GM23338 (cell line): ENCODE measurements at regions not wholly inside any gene's neighbourhood (a gene's known extent, or its start where the extent isn't known, plus 50 kb on each side); places are given as distances from the start of the nearest gene placed in this dataset.

Source experiments
- ATAC-seq: fragments of 200-7000 bp; cut with Tn5 transposase; 3 replicates; pipeline ENCODE4 v1.9.1; 2020
- DNase-seq: peaks from one replicate; pipeline ENCODE4 v3.0.0-alpha.2; 2015; ENCODE audit warnings: low spot score
- H2AFZ ChIP-seq: fragments of 200-600 bp; sonication (generic); 2 replicates; pipeline ENCODE4 v1.8.0; 2016; ENCODE audit warnings: antibody characterized with exemption, mild to moderate bottlenecking, moderate library complexity
- H3F3A ChIP-seq: fragments of 200-600 bp; sonication (generic); replicated peaks from 2 replicates; pipeline ENCODE4 v1.8.0; 2017; ENCODE audit warnings: antibody characterized with exemption, mixed run types, low read depth
- H3K27ac ChIP-seq: fragments of 200-600 bp; sonication (generic); 2 replicates; pipeline ENCODE4 v1.6.1; 2016; ENCODE audit warnings: low read depth
- H3K27me3 ChIP-seq: fragments of 200-600 bp; sonication (generic); 2 replicates; pipeline ENCODE4 v1.8.0; 2016; ENCODE audit warnings: mild to moderate bottlenecking, mixed run types, moderate library complexity; ENCODE audit not compliant: insufficient read depth
- H3K36me3 ChIP-seq: fragments of 200-600 bp; sonication (generic); 2 replicates; pipeline ENCODE4 v1.8.0; 2016; ENCODE audit warnings: mild to moderate bottlenecking; ENCODE audit not compliant: insufficient read depth
- H3K4me1 ChIP-seq: fragments of 200-600 bp; sonication (generic); 2 replicates; pipeline ENCODE4 v1.8.0; 2016; ENCODE audit warnings: mild to moderate bottlenecking, moderate library complexity; ENCODE audit not compliant: insufficient read depth
- H3K4me2 ChIP-seq: fragments of 200-600 bp; sonication (generic); 2 replicates; pipeline ENCODE4 v1.7.1; 2017; ENCODE audit warnings: mixed run types
- H3K4me3 ChIP-seq: fragments of 200-600 bp; sonication (generic); 2 replicates; pipeline ENCODE4 v1.6.1; 2016; ENCODE audit warnings: mixed run types
- H3K79me2 ChIP-seq: fragments of 200-600 bp; sonication (generic); replicated peaks from 2 replicates; pipeline ENCODE4 v1.8.0; 2017; ENCODE audit warnings: mild to moderate bottlenecking; ENCODE audit not compliant: insufficient read depth
- H3K9me2 ChIP-seq: fragments of 200-600 bp; sonication (generic); 2 replicates; pipeline ENCODE4 v1.8.0; 2017; ENCODE audit not compliant: insufficient read depth
- H4K20me1 ChIP-seq: fragments of 200-600 bp; sonication (generic); replicated peaks from 2 replicates; pipeline ENCODE4 v1.8.0; 2017; ENCODE audit warnings: mild to moderate bottlenecking; ENCODE audit not compliant: insufficient read depth
- H3K27ac Mint-ChIP-seq: 2 replicates; pipeline ENCODE4 v1.8.0; 2020; ENCODE audit warnings: inconsistent platforms, mild to moderate bottlenecking, moderate library complexity, mixed read lengths
- H3K27me3 Mint-ChIP-seq: 3 replicates; pipeline ENCODE4 v1.8.0; 2022; ENCODE audit warnings: low read depth, mild to moderate bottlenecking, moderate library complexity, mixed read lengths, inconsistent platforms; ENCODE audit not compliant: insufficient read depth, poor library complexity
- H3K36me3 Mint-ChIP-seq: 3 replicates; pipeline ENCODE4 v1.8.0; 2021; ENCODE audit warnings: low read depth, mild to moderate bottlenecking, inconsistent platforms, moderate library complexity, mixed read lengths
- H3K4me1 Mint-ChIP-seq: 3 replicates; pipeline ENCODE4 v1.8.0; 2020; ENCODE audit warnings: mild to moderate bottlenecking, inconsistent platforms, mixed read lengths
- H3K4me3 Mint-ChIP-seq: 3 replicates; pipeline ENCODE4 v1.8.0; 2021; ENCODE audit warnings: moderate library complexity, mild to moderate bottlenecking, inconsistent platforms, mixed read lengths
- H3K9me3 Mint-ChIP-seq: 3 replicates; pipeline ENCODE4 v1.8.0; 2020; ENCODE audit warnings: moderate library complexity, mild to moderate bottlenecking, inconsistent platforms, mixed read lengths
- CREB1 ChIP-seq: fragments of 250-450 bp; sonication (Bioruptor Pico); IDR thresholded peaks from 2 replicates; pipeline ENCODE4 v1.5.0; 2020; ENCODE audit warnings: low read depth, mild to moderate bottlenecking, moderate library complexity
- CTCF ChIP-seq, 2 experiments: fragments of 200-600 bp in 1 of 2; sonication (generic) in 1 of 2; conservative IDR thresholded peaks; 2 replicates each; pipeline versions ENCODE4 v1.5.1 to v1.6.1; 2016 to 2017; ENCODE audit warnings: antibody characterized with exemption in 2 of 2, low read depth in 2 of 2, mild to moderate bottlenecking in 2 of 2, moderate library complexity in 1 of 2
- ETS1 ChIP-seq: IDR thresholded peaks from 2 replicates; pipeline ENCODE4 v1.6.1; 2016; ENCODE audit warnings: antibody characterized with exemption
- EZH2 ChIP-seq: fragments of 200-600 bp; sonication (generic); IDR thresholded peaks from one replicate; pipeline ENCODE4 v1.8.0; 2017; ENCODE audit warnings: antibody characterized with exemption, mild to moderate bottlenecking, low read depth; ENCODE audit not compliant: unreplicated experiment
- EZH2phosphoT487 ChIP-seq: fragments of 200-600 bp; sonication (generic); IDR thresholded peaks from one replicate; pipeline ENCODE4 v1.8.1; 2018; ENCODE audit warnings: antibody characterized with exemption; ENCODE audit not compliant: unreplicated experiment
- JUNB ChIP-seq: IDR thresholded peaks from one replicate; pipeline ENCODE4 v1.6.1; 2016; ENCODE audit warnings: antibody characterized with exemption; ENCODE audit not compliant: unreplicated experiment
- NANOG ChIP-seq: IDR thresholded peaks from 2 replicates; pipeline ENCODE4 v1.6.1; 2016; ENCODE audit warnings: antibody characterized with exemption, borderline replicate concordance
- POLR2AphosphoS5 ChIP-seq: IDR thresholded peaks from 2 replicates; pipeline ENCODE4 v1.6.1; 2016; ENCODE audit warnings: antibody characterized with exemption, low read depth
- REST ChIP-seq: IDR thresholded peaks from one replicate; pipeline ENCODE4 v1.6.1; 2018; ENCODE audit warnings: antibody characterized with exemption; ENCODE audit not compliant: unreplicated experiment
- STAT1 ChIP-seq: IDR thresholded peaks from one replicate; pipeline ENCODE4 v1.6.1; 2016; ENCODE audit warnings: antibody characterized with exemption; ENCODE audit not compliant: unreplicated experiment
- ZNF114 ChIP-seq: fragments of 250-450 bp; sonication (Bioruptor Pico); IDR thresholded peaks from 2 replicates; pipeline ENCODE4 v1.5.0; 2020; ENCODE audit warnings: mild to moderate bottlenecking, moderate library complexity
- ZNF331 ChIP-seq: fragments of 250-450 bp; sonication (Bioruptor Pico); IDR thresholded peaks from 2 replicates; pipeline ENCODE4 v1.5.0; 2020; ENCODE audit warnings: low read depth, mild to moderate bottlenecking, moderate library complexity
- ZNF462 ChIP-seq: fragments of 250-450 bp; sonication (Bioruptor Pico); IDR thresholded peaks from 2 replicates; pipeline ENCODE4 v1.5.0; 2020; ENCODE audit warnings: mild to moderate bottlenecking, moderate library complexity

DNA sequence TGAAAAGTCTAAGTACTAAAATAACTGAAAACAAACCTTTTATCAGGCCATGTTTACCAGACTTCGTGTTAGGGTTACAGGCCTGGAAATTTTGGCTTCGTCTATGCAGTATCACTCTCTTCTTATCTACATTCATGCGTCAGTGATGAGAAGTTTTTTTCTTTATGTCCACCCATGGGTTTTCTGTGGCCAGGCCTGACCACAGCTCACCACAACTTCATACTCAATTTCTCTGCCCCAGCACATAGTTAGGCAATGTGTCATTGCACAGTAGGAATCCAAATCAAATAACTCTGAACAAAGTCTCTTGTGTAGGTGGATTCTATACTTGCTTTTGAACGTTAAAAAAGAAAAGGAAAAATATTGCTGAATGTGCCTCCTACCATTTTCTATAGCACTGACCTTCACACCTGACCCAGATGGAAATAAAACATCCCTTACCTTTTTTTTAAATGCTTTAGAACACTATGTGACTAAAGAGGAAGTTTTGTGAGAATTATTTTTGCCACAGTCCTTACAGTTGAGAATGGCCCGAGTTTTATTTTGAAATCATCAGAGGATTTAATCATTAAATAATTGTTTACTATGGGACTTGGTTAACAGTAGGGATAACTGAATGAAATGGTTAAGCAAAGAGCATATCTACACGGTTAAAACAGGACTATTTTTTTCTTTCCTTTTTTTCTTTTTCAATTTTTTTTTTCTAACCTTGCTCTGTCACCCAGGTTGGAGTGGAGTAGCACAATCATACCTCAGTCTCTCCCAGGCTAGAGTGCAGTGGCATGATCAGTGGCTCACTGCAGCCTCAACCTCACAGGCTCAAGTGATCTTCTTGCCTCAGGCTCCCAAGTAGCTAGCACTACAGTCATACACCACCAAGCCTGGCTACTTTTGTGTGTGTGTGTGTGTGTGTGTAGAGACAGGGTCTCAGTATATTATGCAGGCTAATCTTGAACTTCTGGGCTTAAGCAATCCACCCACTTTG lies 1247.0 kb upstream of the ACO1 start:
- Histone ChIP-seq H3K36me3 (no peaks in the 10 kb centered on the region), H3K9me2 (no peaks in the 10 kb centered on the region), H3K4me2 (no peak overlapping the region), H3K4me1 (no peaks in the 10 kb centered on the region), H2AFZ (no peak overlapping the region), H4K20me1 (no peaks in the 10 kb centered on the region), H3K27me3 (no peaks in the 10 kb centered on the region), H3F3A (no peaks in the 10 kb centered on the region), H3K27ac (no peak overlapping the region), H3K79me2 (no peaks in the 10 kb centered on the region), H3K4me3 (no peak overlapping the region)
- no peaks in the 10 kb centered on the region for H3K36me3 Mint-ChIP-seq
- peaks cover 1% of the 10 kb centered on the region for H3K27me3 Mint-ChIP-seq
- TF ChIP-seq NANOG (no peak), EZH2 (no peak), CTCF (conservative IDR thresholded peaks at IDR 0.05; ENCODE audit: low read depth in 2 of 2) (no peak), POLR2AphosphoS5 (no peak), ZNF331 (no peak), ZNF114 (no peak), EZH2phosphoT487 (no peak), CREB1 (CRISPR knock-in tag) (no peak), ETS1 (no peak), JUNB (no peak), ZNF462 (CRISPR knock-in tag) (no peak), REST (no peak), STAT1 (no peak)
- ATAC-seq (no peak), DNase-seq (no peak)
- no peaks in the 10 kb centered on the region; the same call in 2 of the 3 replicates for H3K9me3 Mint-ChIP-seq
- no peak overlapping the region for H3K27ac Mint-ChIP-seq
- no peak overlapping the region for H3K4me3 Mint-ChIP-seq
- H3K4me1 Mint-ChIP-seq: no peaks in the 10 kb centered on the region
